ENCODE measurements at regions not wholly inside any gene's neighbourhood (a gene's known extent, or its start where the extent isn't known, plus 50 kb on each side); places are given as distances from the start of the nearest gene placed in this dataset.

GRCh38 chr3:30293621-30294240 is 312.7 kb upstream of the TGFBR2 start:
- Histone ChIP-seq H3K9me3 (ENCODE audit: insufficient read depth in 2 of 2, low read depth in 1 of 2, low read length in 1 of 2) (no peaks in the 10 kb centered on the region), H3K23me2 (ENCODE audit: low read depth, low read length) (no peaks in the 10 kb centered on the region), H3K79me2 (ENCODE audit: control insufficient read depth in 1 of 2, insufficient read depth in 2 of 2, low read length in 2 of 2) (no peaks in the 10 kb centered on the region), H3K4me3 (ENCODE audit: extremely low read depth in 1 of 4, insufficient read depth in 2 of 4, low read depth in 3 of 4, low read length in 4 of 4) (no peak overlapping the region), H3K27me3 (replicated peaks in 1 of 4; ENCODE audit: control insufficient read depth in 3 of 4, extremely low read depth in 1 of 4, insufficient read depth in 3 of 4, low read length in 3 of 4) (no peaks in the 10 kb centered on the region), H3K4me2 (ENCODE audit: insufficient read depth in 1 of 2, low read depth in 2 of 2, low read length in 2 of 2) (no peak overlapping the region), H3K23ac (ENCODE audit: insufficient read length) (no peak overlapping the region), H2BK15ac (ENCODE audit: low read length) (no peak overlapping the region), H3K18ac (ENCODE audit: extremely low read depth, low read length) (no peak overlapping the region), H3K9ac (replicated peaks in 1 of 4; ENCODE audit: extremely low read depth in 1 of 4, low read depth in 3 of 4, low read length in 3 of 4) (no peak overlapping the region), H3K56ac (replicated peaks; ENCODE audit: insufficient read length, low read depth, low read length) (no peak overlapping the region), H2AK5ac (ENCODE audit: low read depth, low read length) (no peak overlapping the region), H2BK12ac (ENCODE audit: low read depth, low read length) (no peak overlapping the region), H2BK5ac (ENCODE audit: low read depth, low read length) (no peak overlapping the region), H3K4me1 (replicated peaks in 1 of 4; ENCODE audit: control insufficient read depth in 3 of 4, insufficient read depth in 4 of 4, low read length in 3 of 4) (peaks cover 0 to 6% (median 0%) of the 10 kb centered on the region in 4 experiments; a peak in 3 of 7 replicates), H3K4ac (replicated peaks; ENCODE audit: insufficient read length, low read depth, low read length) (no peak overlapping the region), H4K8ac (ENCODE audit: extremely low read depth, insufficient read depth, low read length) (no peak overlapping the region), H4K5ac (ENCODE audit: insufficient read length, low read depth, low read length) (no peak overlapping the region), H4K20me1 (replicated peaks in 1 of 2; ENCODE audit: control insufficient read depth in 1 of 2, insufficient read depth in 2 of 2, low read length in 2 of 2) (no peaks in the 10 kb centered on the region), H3K79me1 (ENCODE audit: low read depth, low read length) (no peaks in the 10 kb centered on the region), H2BK20ac (ENCODE audit: low read length) (no peak overlapping the region), H2AFZ (ENCODE audit: low read length) (no peak overlapping the region), H3K36me3 (ENCODE audit: control insufficient read depth in 2 of 4, insufficient read depth in 4 of 4, low read length in 3 of 4) (no peaks in the 10 kb centered on the region), H2BK120ac (replicated peaks; ENCODE audit: low read depth, low read length) (no peak overlapping the region), H3K27ac (ENCODE audit: low read depth, low read length) (no peak overlapping the region), H3K14ac (ENCODE audit: insufficient read length) (no peak overlapping the region), H4K91ac (replicated peaks; ENCODE audit: insufficient read length, low read length) (no peak overlapping the region)
- 0 out of 2 replicates have a peak, but pooled peaks have one; percentile 11 for TF ChIP-seq CEBPB (IDR thresholded peaks at IDR 0.05; ENCODE audit: low read depth, low read length)
- no peak for TF ChIP-seq TEAD4 (IDR thresholded peaks at IDR 0.05; ENCODE audit: low read depth, low read length)
- ChIA-PET CTCF (ENCODE audit: partially characterized antibody) (interaction anchor here (0.6 to 2.3 kb wide), 6 partner anchors 95 to 450 kb away, joined by 3 to 9 read pairs (median 3); no protein-coding TSS in a partner anchor), POLR2A (ENCODE audit: partially characterized antibody) (no interaction called here)
- WGBS, 2 experiments (ENCODE audit: extremely low coverage in 1 of 2, insufficient coverage in 1 of 2, insufficient read length in 1 of 2, insufficient replicate concordance in 2 of 2, low coverage in 1 of 2, low lambda C conversion rate in 2 of 2, missing lambda C conversion rate in 1 of 2) = 98% methylated on average over 6 of the region's 6 CpGs; no CpG with 5 or more reads in 1 of the 2 experiments
- FAIRE-seq = no peak
- no peak for DNase-seq (ENCODE audit: low read depth in 1 of 2, low spot score in 2 of 2)
